ENCODE measurements at regions not wholly inside any gene's neighbourhood (a gene's known extent, or its start where the extent isn't known, plus 50 kb on each side); places are given as distances from the start of the nearest gene placed in this dataset.

DNA sequence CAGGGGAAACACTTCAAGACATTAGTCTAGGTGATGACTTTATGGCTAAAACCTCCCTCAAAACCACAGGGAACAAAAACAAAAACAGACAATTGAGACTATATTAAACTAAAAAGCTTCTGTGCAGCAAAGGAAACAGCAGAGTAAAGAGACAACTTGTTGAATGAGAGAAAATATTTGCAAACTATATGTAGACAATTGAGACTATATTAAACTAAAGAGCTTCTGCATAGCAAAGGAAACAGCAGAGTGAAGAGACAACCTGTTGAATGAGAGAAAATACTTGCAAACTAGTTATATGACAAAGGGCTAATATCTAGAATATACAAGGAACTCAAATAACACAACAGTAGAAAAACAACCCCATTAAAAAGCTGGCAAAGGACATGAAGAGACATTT lies 136.4 kb downstream of the IBTK start:
- TF ChIP-seq POLR2A (IDR thresholded peaks at IDR 0.05; ENCODE audit: low read depth, low read length), result no peak
- TF ChIP-seq, protein P1, sequence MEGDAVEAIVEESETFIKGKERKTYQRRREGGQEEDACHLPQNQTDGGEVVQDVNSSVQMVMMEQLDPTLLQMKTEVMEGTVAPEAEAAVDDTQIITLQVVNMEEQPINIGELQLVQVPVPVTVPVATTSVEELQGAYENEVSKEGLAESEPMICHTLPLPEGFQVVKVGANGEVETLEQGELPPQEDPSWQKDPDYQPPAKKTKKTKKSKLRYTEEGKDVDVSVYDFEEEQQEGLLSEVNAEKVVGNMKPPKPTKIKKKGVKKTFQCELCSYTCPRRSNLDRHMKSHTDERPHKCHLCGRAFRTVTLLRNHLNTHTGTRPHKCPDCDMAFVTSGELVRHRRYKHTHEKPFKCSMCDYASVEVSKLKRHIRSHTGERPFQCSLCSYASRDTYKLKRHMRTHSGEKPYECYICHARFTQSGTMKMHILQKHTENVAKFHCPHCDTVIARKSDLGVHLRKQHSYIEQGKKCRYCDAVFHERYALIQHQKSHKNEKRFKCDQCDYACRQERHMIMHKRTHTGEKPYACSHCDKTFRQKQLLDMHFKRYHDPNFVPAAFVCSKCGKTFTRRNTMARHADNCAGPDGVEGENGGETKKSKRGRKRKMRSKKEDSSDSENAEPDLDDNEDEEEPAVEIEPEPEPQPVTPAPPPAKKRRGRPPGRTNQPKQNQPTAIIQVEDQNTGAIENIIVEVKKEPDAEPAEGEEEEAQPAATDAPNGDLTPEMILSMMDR (IDR thresholded peaks at IDR 0.05; ENCODE audit: extremely low read depth in 1 of 2, insufficient read depth in 1 of 2, low read depth in 1 of 2, low read length in 2 of 2), result no peak
- no peak for TF ChIP-seq EZH2 (IDR thresholded peaks at IDR 0.05; ENCODE audit: borderline replicate concordance, low read depth, low read length, severe bottlenecking)
- TF ChIP-seq FOS (IDR thresholded peaks at IDR 0.05; ENCODE audit: borderline replicate concordance, insufficient read depth, low read length), result no peak
- no peak for TF ChIP-seq POLR2AphosphoS5 (IDR thresholded peaks at IDR 0.05; ENCODE audit: insufficient read depth, low read depth, low read length)
- TF ChIP-seq MYC (IDR thresholded peaks at IDR 0.05; ENCODE audit: low read depth, low read length), result no peak

All from endothelial cell of umbilical vein (primary cell).